ENCODE measurements at regions not wholly inside any gene's neighbourhood (a gene's known extent, or its start where the extent isn't known, plus 50 kb on each side); places are given as distances from the start of the nearest gene placed in this dataset.
"Not testable (repeated sequence)": the region's sequence is repeated elsewhere in the genome, so short reads cannot be mapped to it uniquely, and the experiment has no call there.

- no peak for DNase-seq (ENCODE audit: low read depth)
These were observed 113.3 kb upstream of the FAT3 start for GRCh38 chr11:92111287-92111686.

DNA sequence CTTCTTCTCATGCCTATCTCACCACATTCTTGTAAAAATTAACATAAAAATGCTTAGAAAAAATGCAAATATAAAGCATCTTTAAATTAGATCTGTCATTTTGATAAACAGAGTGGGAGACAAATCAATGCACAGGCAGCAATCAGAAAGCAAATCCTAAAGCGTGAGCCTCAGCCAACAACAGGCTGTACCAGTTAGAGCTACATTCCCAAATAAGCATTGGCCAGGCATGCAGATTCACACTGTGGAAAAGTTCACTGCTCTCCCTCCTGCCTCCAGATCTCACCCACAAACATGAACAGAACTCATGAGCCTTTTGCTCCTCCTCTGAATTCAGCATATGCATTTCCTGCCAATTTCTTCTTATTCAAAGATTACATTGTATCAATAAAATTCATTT is 115.2 kb upstream of the FAT3 start:
- DNase-seq (ENCODE audit: low read depth) = no peak

- no peak for DNase-seq (ENCODE audit: low read depth)
These were observed 117.3 kb upstream of the FAT3 start for GRCh38 chr11:92107331-92107730.

GRCh38 chr11:92104349-92104748 is 120.3 kb upstream of the FAT3 start:
- DNase-seq (ENCODE audit: low read depth) = no peak

DNA sequence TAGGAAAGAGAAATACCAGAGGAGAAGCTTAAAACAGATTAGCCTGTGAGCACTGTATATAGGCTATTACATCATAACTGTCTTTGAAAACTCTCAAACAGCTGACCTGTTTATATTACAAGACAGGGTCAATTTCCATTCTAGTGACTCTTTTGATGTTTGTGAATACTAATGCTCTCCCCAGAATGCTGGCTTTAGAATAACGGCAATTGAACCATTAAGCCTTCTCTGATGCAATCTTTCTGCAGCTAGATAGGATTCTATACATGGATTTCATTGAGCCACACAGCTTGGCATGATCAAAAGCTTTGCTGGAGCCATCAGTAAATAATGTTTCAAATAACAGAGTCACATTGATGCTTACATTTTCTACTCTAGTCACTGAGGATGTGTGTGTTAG is 122.7 kb upstream of the FAT3 start:
- no peak for DNase-seq (ENCODE audit: low read depth)

DNA sequence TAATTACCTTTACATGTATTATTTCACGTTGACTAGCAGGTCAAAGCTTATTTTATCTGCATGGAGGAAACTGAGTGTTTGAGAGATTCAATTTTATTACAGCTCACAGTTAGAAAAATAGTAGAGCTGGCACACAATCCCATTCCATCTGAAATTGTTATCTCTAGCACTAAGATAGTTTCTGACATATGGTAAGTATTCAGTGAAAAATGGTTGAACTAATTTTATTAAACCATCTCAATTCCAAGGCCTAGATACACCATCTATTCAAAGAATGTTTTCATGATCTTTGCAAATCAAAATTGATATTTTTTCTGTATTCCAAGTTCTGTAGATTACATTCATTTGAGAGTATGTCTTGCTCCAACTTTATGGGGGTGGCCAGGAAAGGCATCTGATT is 125.4 kb upstream of the FAT3 start:
- DNase-seq (ENCODE audit: low read depth) = no peak

DNA sequence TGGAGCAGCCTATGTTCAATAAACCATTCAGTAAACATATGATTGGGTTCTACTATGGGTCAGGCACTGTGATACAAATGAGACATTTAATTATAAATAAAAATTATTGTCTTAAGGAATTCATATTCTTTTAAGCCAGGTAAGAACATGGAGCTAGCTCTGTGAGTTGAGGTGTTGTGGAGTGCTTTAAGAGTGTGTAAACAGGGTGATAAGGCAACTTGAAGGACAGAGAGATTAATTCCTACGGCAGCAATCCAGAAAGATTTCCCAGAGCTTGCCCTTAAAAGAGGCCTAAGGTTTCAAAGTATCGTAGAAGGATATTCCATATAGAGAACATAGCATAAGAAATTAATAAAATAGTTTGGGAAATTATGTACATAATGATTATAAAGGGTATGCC is 126.4 kb upstream of the FAT3 start:
- DNase-seq (ENCODE audit: low read depth) = no peak

- no peak for DNase-seq (ENCODE audit: low read depth)
These were observed 136.7 kb upstream of the FAT3 start for GRCh38 chr11:92087725-92088537.

DNA sequence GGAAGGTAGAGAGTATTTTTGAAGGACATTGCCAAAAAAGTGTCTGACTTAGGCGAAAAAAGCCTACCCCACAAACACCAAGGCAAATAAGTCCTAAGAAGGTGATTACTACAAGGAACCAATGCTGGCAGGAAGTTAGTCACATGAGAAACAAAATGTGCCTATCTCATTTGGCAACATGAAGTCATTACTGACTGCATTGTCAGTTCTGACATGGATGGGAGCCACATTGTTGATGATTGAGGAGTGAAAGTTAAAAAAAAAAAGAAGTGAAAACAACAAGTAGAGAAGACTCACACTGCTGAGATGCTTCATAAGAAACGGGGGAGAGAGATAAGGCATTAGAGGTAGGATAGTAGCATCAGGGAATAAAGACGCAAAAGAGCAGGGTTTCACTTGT is 141.5 kb upstream of the FAT3 start:
- no peak for DNase-seq (ENCODE audit: low read depth)

GRCh38 chr11:92082652-92083051 is 142.0 kb upstream of the FAT3 start:
- DNase-seq (ENCODE audit: low read depth) = no peak

DNA sequence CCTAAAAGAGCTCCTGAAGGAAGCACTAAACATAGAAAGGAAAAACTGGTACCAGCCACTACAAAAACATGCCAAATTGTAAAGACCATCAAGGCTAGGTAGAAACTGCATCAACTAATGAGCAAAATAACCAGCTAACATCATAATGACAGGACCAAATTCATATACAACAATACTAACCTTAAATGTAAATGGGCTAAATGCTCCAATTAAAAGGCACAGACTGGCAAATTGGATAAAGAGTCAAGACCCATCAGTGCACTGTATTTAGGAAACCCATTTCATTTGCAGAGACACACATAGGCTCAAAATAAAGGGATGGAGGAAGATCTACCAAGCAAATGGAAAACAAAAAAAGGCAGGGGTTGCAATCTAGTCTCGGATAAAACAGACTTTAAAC is 150.1 kb upstream of the FAT3 start:
- DNase-seq (ENCODE audit: low read depth) = not testable (repeated sequence)

DNA sequence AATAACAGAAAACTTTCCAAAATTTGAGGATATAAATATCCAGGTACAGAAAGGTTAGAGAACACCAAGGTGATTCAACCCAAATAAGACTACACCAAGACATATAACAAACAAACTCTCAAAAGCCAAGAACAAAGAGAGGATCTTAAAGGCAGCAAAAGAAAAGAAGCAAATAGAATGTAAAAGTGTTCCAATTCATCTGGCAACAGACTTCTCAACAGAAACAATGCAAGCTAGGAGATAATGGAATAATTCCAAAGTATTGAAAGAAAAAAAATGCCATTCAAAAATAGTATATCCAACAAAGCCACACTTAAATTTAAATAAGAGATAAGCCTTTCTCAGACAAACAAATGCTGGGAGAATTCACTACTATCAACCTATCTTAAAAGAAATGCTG is 153.0 kb upstream of the FAT3 start:
- DNase-seq (ENCODE audit: low read depth) = no peak

DNA sequence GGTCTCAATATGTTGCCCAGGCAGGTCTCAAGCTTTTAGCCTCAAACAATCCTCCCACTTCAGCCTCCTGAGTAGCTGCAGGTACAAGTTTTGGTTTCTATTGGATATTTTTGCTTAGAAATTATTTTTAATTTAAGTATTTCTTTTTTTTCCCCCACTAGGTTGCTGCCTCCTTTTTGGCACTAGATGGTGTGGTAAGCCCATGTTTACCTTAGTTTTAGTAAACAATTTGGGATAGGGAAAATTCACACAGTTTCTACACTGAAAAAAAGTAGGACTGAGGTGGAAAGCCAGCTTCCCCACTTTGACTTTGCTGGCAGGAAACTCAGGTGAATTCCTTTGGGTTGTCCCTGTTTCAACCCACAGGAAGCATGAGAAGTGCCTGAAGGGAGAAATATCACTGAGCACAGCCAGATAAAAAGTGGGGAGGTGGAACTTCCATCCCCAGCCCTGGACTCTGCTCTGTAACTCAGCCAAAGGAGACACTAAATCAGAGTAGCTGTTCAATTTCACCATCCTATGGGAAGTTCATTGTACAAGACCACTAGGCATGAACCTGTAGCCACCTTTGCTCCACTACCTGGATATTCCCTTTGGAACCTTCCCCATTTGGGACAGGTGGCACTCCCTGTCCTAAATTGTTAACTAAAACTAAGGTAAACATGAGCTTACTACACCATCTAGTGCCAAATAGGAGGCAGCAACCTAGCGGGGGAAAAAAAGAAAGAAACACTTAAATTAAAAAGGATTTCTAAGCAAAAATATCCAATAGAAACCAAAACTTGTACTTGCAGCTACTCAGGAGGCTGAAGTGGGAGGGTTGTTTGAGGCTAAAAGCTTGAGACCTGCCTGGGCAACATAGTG is 154.4 kb upstream of the FAT3 start:
- no peak for DNase-seq (ENCODE audit: low read depth)

DNA sequence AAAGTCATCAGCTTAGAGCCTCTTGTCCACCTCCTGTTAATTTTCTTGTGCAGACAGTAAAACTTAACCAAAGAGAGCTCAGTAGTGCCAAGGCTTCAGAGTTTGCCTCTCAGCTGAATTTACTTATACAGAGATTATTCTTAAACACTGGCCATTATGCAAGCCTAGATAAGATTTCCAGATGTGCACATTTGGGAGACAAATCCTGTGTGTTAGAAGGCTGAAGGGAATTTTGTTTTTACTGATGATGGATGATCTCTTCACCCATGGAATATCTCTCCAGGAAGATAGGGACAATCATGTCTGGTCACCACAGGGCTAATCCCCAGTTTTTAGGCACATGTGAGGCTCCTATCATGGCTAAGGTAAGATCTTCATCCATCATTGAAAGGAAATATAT is 157.6 kb upstream of the FAT3 start:
- no peak for DNase-seq (ENCODE audit: low read depth)

GRCh38 chr11:92061456-92062062 is 163.1 kb upstream of the FAT3 start:
- DNase-seq (ENCODE audit: low read depth) = no peak

- no peak for DNase-seq (ENCODE audit: low read depth)
These were observed 166.7 kb upstream of the FAT3 start for GRCh38 chr11:92057849-92058442.

DNA sequence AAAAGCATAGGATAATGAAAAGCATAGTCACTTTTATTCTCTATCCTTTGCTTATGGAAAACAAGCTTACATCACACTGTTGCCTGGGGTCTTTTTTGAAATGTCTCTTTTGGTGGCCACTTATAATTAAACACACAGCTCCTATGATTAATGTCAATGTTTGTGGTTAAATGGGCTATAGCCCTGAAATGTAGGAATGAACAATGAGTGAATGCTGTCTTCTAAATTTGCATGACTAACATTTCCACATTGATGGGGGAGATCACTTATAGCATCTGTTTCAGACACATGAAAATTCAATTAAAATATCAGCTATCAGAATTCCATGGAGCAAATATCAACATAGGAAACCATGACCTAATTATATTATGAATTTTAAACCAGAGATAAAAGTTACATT is 171.4 kb upstream of the FAT3 start:
- DNase-seq (ENCODE audit: low read depth) = no peak

- DNase-seq (ENCODE audit: low read depth) = no peak
These were observed 174.3 kb upstream of the FAT3 start for GRCh38 chr11:92050305-92050704.

GRCh38 chr11:92048415-92048814 is 176.2 kb upstream of the FAT3 start:
- no peak for DNase-seq (ENCODE audit: low read depth)

DNA sequence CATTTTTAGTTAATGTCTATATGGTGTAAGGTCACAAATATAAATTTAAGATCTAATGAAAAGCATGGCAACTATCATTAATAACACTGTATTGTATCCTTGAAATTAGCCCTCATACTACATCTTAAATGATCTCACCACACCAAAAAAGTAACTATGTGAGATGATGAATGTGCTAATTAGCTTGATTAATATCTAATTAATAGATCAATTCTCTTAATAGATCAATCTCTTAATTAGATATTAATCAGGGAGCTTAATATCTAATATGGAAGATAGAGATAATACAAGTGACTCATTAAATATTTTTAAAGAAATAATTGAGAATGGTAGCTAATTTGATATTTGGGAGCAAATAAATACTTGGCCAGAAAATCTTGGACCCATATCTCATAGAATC is 178.5 kb upstream of the FAT3 start:
- DNase-seq (ENCODE audit: low read depth) = no peak

- DNase-seq (ENCODE audit: low read depth) = no peak
These were observed 179.3 kb upstream of the FAT3 start for GRCh38 chr11:92045301-92045700.

- no peak for DNase-seq (ENCODE audit: low read depth)
These were observed 189.1 kb upstream of the FAT3 start for GRCh38 chr11:92035488-92035887.

DNA sequence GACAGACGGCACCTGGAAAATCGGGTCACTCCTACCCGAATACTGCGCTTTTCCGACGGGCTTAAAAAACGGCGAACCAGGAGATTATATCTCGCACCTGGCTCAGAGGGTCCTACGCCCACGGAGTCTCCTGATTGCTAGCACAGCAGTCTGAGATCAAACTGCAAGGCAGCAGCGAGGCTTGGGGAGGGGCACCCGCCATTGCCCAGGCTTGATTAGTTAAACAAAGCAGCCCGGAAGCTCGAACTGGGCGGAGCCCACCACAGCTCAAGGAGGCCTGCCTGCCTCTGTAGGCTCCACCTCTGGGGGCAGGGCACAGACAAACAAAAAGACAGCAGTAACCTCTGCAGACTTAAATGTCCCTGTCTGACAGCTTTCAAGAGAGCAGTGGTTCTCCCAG is 197.5 kb upstream of the FAT3 start:
- DNase-seq (ENCODE audit: low read depth) = not testable (repeated sequence)

All from activated T-cell treated with anti-CD3 and anti-CD28 coated beads for 48 hours (primary cell).